ENCODE measurements at regions not wholly inside any gene's neighbourhood (a gene's known extent, or its start where the extent isn't known, plus 50 kb on each side); places are given as distances from the start of the nearest gene placed in this dataset.
"Not testable (repeated sequence)": the region's sequence is repeated elsewhere in the genome, so short reads cannot be mapped to it uniquely, and the experiment has no call there.

- DNase-seq: peak; percentile 91
Measured at GRCh38 chr9:78439190-78439865, 142.4 kb downstream of the PSAT1 start.

- DNase-seq: no peak
Measured at GRCh38 chr9:78439866-78440830, 143.2 kb downstream of the PSAT1 start.

GRCh38 chr9:78441396-78441795 lies 144.5 kb downstream of the PSAT1 start:
- no peak for DNase-seq

GRCh38 chr9:78441822-78442431 lies 145.0 kb downstream of the PSAT1 start:
- no peak for DNase-seq

GRCh38 chr9:78442577-78442976 lies 145.7 kb downstream of the PSAT1 start:
- not testable (repeated sequence) for DNase-seq

- DNase-seq: no peak
Measured at GRCh38 chr9:78443946-78444345, 147.0 kb downstream of the PSAT1 start.

GRCh38 chr9:78448960-78449673 lies 152.2 kb downstream of the PSAT1 start:
- DNase-seq: no peak

GRCh38 chr9:78453450-78453849 lies 156.5 kb downstream of the PSAT1 start:
- DNase-seq: no peak

GRCh38 chr9:78462611-78463010 lies 165.7 kb downstream of the PSAT1 start:
- no peak for DNase-seq

GRCh38 chr9:78463750-78464149 lies 166.8 kb downstream of the PSAT1 start:
- no peak for DNase-seq

- no peak for DNase-seq
Measured at GRCh38 chr9:78468231-78468630, 171.3 kb downstream of the PSAT1 start.

GRCh38 chr9:78468974-78469576 lies 172.2 kb downstream of the PSAT1 start:
- no peak for DNase-seq

- no peak for DNase-seq
Measured at GRCh38 chr9:78470216-78470615, 173.3 kb downstream of the PSAT1 start.

GRCh38 chr9:78470741-78471140 lies 173.8 kb downstream of the PSAT1 start:
- no peak for DNase-seq

GRCh38 chr9:78472111-78472510 lies 175.2 kb downstream of the PSAT1 start:
- DNase-seq: no peak

- no peak for DNase-seq
Measured at GRCh38 chr9:78479441-78479840, 182.5 kb downstream of the PSAT1 start.

GRCh38 chr9:78486661-78487060 lies 189.7 kb downstream of the PSAT1 start:
- DNase-seq: no peak

- no peak for DNase-seq
Measured at GRCh38 chr9:78490231-78490630, 193.3 kb downstream of the PSAT1 start.

- no peak for DNase-seq
Measured at GRCh38 chr9:78491402-78491801, 194.5 kb downstream of the PSAT1 start.

GRCh38 chr9:78493166-78493742 lies 196.3 kb downstream of the PSAT1 start:
- DNase-seq: no peak

- DNase-seq: no peak
Measured at GRCh38 chr9:78502566-78502965, 205.6 kb downstream of the PSAT1 start.

GRCh38 chr9:78505546-78505945 lies 208.6 kb downstream of the PSAT1 start:
- DNase-seq: no peak
